ENCODE measurements at regions not wholly inside any gene's neighbourhood (a gene's known extent, or its start where the extent isn't known, plus 50 kb on each side); places are given as distances from the start of the nearest gene placed in this dataset.

GRCh38 chr11:120058931-120059330 is 79.0 kb downstream of the TRIM29 start:
- Histone ChIP-seq H4K20me1 (ENCODE audit: control insufficient read depth, insufficient read depth) (no peaks in the 10 kb centered on the region), H3K4me3 (no peak overlapping the region), H3K9me3 (replicated peaks; ENCODE audit: control insufficient read depth, insufficient read depth, low read length) (no peaks in the 10 kb centered on the region), H3K27me3 (replicated peaks in 1 of 2; ENCODE audit: control insufficient read depth in 2 of 2, insufficient read depth in 2 of 2, low read length in 1 of 2) (peaks cover 2 to 3% of the 10 kb centered on the region in 2 experiments; a peak in 3 of 4 replicates), H3K36me3 (ENCODE audit: control insufficient read depth in 2 of 2, insufficient read depth in 2 of 2, low read length in 1 of 2) (no peaks in the 10 kb centered on the region), H3K79me2 (ENCODE audit: control insufficient read depth, insufficient read depth, low read length) (no peaks in the 10 kb centered on the region), H3K4me2 (ENCODE audit: control insufficient read depth, insufficient read depth) (no peak overlapping the region), H2AFZ (ENCODE audit: control insufficient read depth, low read depth, low read length) (no peak overlapping the region), H3K27ac (ENCODE audit: control insufficient read depth, insufficient read depth) (no peak overlapping the region), H3K9ac (ENCODE audit: control insufficient read depth, insufficient read depth, low read length) (no peak overlapping the region), H3K4me1 (ENCODE audit: control insufficient read depth, insufficient read depth, low read length) (no peaks in the 10 kb centered on the region)
- RAD21 ChIA-PET (ENCODE audit: unreplicated experiment): no interaction called here
- in situ Hi-C loops (cut with MboI) (no loop called here), intact Hi-C loops (cut with micrococcal nuclease; ENCODE audit: unreplicated experiment) (no loop called here)
- POLR2A ChIA-PET: no interaction called here
- 15% methylated on average over 4 of the region's 4 CpGs for WGBS (ENCODE audit: insufficient coverage, insufficient replicate concordance, low lambda C conversion rate, missing lambda C conversion rate)
- SMC1A ChIA-PET (ENCODE audit: uncharacterized antibody, unreplicated experiment): no interaction called here
- no peak for ATAC-seq
- no peak for TF ChIP-seq E2F8 (IDR thresholded peaks at IDR 0.05; ENCODE audit: low read depth, partially characterized antibody)
- no peak for TF ChIP-seq MXI1 (IDR thresholded peaks at IDR 0.05; ENCODE audit: low read depth, low read length)
- no peak for TF ChIP-seq USF1 (IDR thresholded peaks at IDR 0.05; ENCODE audit: borderline replicate concordance, extremely low read length, insufficient read depth, low read depth, low read length)
- no peak for TF ChIP-seq FOS (IDR thresholded peaks at IDR 0.05; ENCODE audit: borderline replicate concordance, extremely low read depth, insufficient read length)
- no peak for TF ChIP-seq NBN (IDR thresholded peaks at IDR 0.05)
- no peak for TF ChIP-seq CHD2 (IDR thresholded peaks at IDR 0.05; ENCODE audit: borderline replicate concordance, low read depth, low read length)
- no peak for TF ChIP-seq RBBP5 (conservative IDR thresholded peaks at IDR 0.05)
- no peak for TF ChIP-seq ZNF592 (IDR thresholded peaks at IDR 0.05)
- no peak for TF ChIP-seq YBX1 (IDR thresholded peaks at IDR 0.05)
- no peak for TF ChIP-seq KLF5 (IDR thresholded peaks at IDR 0.05; ENCODE audit: partially characterized antibody)
- no peak for TF ChIP-seq POLR2A (IDR thresholded peaks at IDR 0.05; ENCODE audit: low read depth, low read length)
- TF ChIP-seq EP300 (IDR thresholded peaks at IDR 0.05; ENCODE audit: borderline replicate concordance in 1 of 2, control insufficient read depth in 1 of 2, low read depth in 2 of 2, low read length in 2 of 2): no peak
- TF ChIP-seq SREBF2 (IDR thresholded peaks at IDR 0.05; ENCODE audit: low read length): no peak
- TF ChIP-seq EGR1 (IDR thresholded peaks at IDR 0.05; ENCODE audit: borderline replicate concordance in 1 of 2, low read depth in 2 of 2, low read length in 2 of 2): no peak
- TF ChIP-seq SIN3A (IDR thresholded peaks at IDR 0.05; ENCODE audit: low read depth, low read length): no peak
- no TSS peak for BruUV-seq (replicated peaks)
- no peak for DNase-seq (ENCODE audit: low read depth, low spot score)
- FAIRE-seq: no peak
- CTCF ChIA-PET: no interaction called here
